ENCODE measurements at regions not wholly inside any gene's neighbourhood (a gene's known extent, or its start where the extent isn't known, plus 50 kb on each side); places are given as distances from the start of the nearest gene placed in this dataset.

GRCh38 chr9:94169968-94170367 is 85.7 kb downstream of the PTPDC1 start:
- H3K9ac ChIP-seq (ENCODE audit: low read depth in 2 of 2, low read length in 2 of 2), result no peak overlapping the region
- DNase-seq, result no peak
- H3K4me1 ChIP-seq, result peaks cover 9% of the 10 kb centered on the region
- H3K4me3 ChIP-seq, result no peak overlapping the region
- no peaks in the 10 kb centered on the region for H3K27me3 ChIP-seq
- intact Hi-C loops (cut with DNase I), result no loop called here
- no peaks in the 10 kb centered on the region for H3K9me3 ChIP-seq
- TF ChIP-seq CTCF (IDR thresholded peaks at IDR 0.05), result no peak
- no peaks in the 10 kb centered on the region for H3K36me3 ChIP-seq
- no peak overlapping the region for H3K27ac ChIP-seq

GRCh38 chr9:94173632-94174031 is 85.5 kb upstream of the ZNF169 start:
- H3K9me3 ChIP-seq, result no peaks in the 10 kb centered on the region
- no peaks in the 10 kb centered on the region for H3K27me3 ChIP-seq
- H3K4me1 ChIP-seq, result peaks cover 22% of the 10 kb centered on the region
- intact Hi-C loops (cut with DNase I), result no loop called here
- no peak overlapping the region for H3K4me3 ChIP-seq
- H3K36me3 ChIP-seq, result no peaks in the 10 kb centered on the region
- no peak overlapping the region for H3K27ac ChIP-seq
- no peak for DNase-seq
- no peak overlapping the region for H3K9ac ChIP-seq (ENCODE audit: low read depth in 2 of 2, low read length in 2 of 2)
- TF ChIP-seq CTCF (IDR thresholded peaks at IDR 0.05), result no peak

- H3K27me3 ChIP-seq, result no peaks in the 10 kb centered on the region
- no peaks in the 10 kb centered on the region for H3K9me3 ChIP-seq
- intact Hi-C loops (cut with DNase I), result no loop called here
- H3K9ac ChIP-seq (ENCODE audit: low read depth in 2 of 2, low read length in 2 of 2), result no peak overlapping the region
- no peak for TF ChIP-seq CTCF (IDR thresholded peaks at IDR 0.05)
- H3K4me1 ChIP-seq, result peaks cover 22% of the 10 kb centered on the region
- DNase-seq, result no peak
- no peak overlapping the region for H3K27ac ChIP-seq
- no peaks in the 10 kb centered on the region for H3K36me3 ChIP-seq
- H3K4me3 ChIP-seq, result no peak overlapping the region
Measured at GRCh38 chr9:94174164-94174563, 84.9 kb upstream of the ZNF169 start.

GRCh38 chr9:94175669-94176068 is 83.4 kb upstream of the ZNF169 start:
- no peak overlapping the region for H3K4me3 ChIP-seq

GRCh38 chr9:94176608-94177007 is 82.5 kb upstream of the ZNF169 start:
- Histone ChIP-seq H3K27ac (no peak overlapping the region), H3K9me3 (no peaks in the 10 kb centered on the region), H3K4me3 (no peak overlapping the region), H3K9ac (ENCODE audit: low read depth in 2 of 2, low read length in 2 of 2) (no peak overlapping the region), H3K4me1 (peaks cover 22% of the 10 kb centered on the region), H3K27me3 (no peaks in the 10 kb centered on the region), H3K36me3 (no peaks in the 10 kb centered on the region)
- TF ChIP-seq CTCF (IDR thresholded peaks at IDR 0.05), result no peak
- intact Hi-C loops (cut with DNase I), result no loop called here
- DNase-seq, result peak; percentile 34

More at GRCh38 chr9:94175669-94176068, 83.4 kb upstream of the ZNF169 start:
- no peak overlapping the region for H3K9ac ChIP-seq (ENCODE audit: low read depth in 2 of 2, low read length in 2 of 2)
- peak overlapping the region; percentile 28 for H3K27ac ChIP-seq
- intact Hi-C loops (cut with DNase I), result no loop called here
- TF ChIP-seq CTCF (IDR thresholded peaks at IDR 0.05), result no peak
- H3K27me3 ChIP-seq, result no peaks in the 10 kb centered on the region
- H3K36me3 ChIP-seq, result no peaks in the 10 kb centered on the region
- H3K4me1 ChIP-seq, result peaks cover 22% of the 10 kb centered on the region
- DNase-seq, result no peak
- no peaks in the 10 kb centered on the region for H3K9me3 ChIP-seq

GRCh38 chr9:94178927-94179326 is 80.2 kb upstream of the ZNF169 start:
- H3K9me3 ChIP-seq, result no peaks in the 10 kb centered on the region
- TF ChIP-seq CTCF (IDR thresholded peaks at IDR 0.05), result no peak
- no peaks in the 10 kb centered on the region for H3K27me3 ChIP-seq
- H3K27ac ChIP-seq, result no peak overlapping the region
- intact Hi-C loops (cut with DNase I), result no loop called here
- no peak overlapping the region for H3K4me3 ChIP-seq
- peaks cover 21% of the 10 kb centered on the region for H3K4me1 ChIP-seq
- no peak overlapping the region for H3K9ac ChIP-seq (ENCODE audit: low read depth in 2 of 2, low read length in 2 of 2)
- H3K36me3 ChIP-seq, result no peaks in the 10 kb centered on the region
- DNase-seq, result no peak
